Left renal cortex interstitium (tissue), 4 donors: ENCODE measurements at regions not wholly inside any gene's neighbourhood (a gene's known extent, or its start where the extent isn't known, plus 50 kb on each side); places are given as distances from the start of the nearest gene placed in this dataset.
A peak's percentile ranks its signal among the peaks of the same experiment; 100 is the strongest.

Experiments used
- DNase-seq, 4 donors: peaks; one replicate each; pipeline ENCODE4 v3.0.0-alpha.2; 2013; ENCODE audit warnings: low read depth in 4 of 4, low spot score in 2 of 4, missing footprints in 1 of 4

- DNase-seq = no peak
Observed at GRCh38 chr12:58252914-58253313, 311.5 kb downstream of the ATP23 start.

- no peak for DNase-seq
Observed at GRCh38 chr12:58253663-58254062, 312.3 kb downstream of the ATP23 start.

GRCh38 chr12:58254463-58255100, 313.2 kb downstream of the ATP23 start:
- DNase-seq = no peak

GRCh38 chr12:58262796-58263195, 321.4 kb downstream of the ATP23 start:
- DNase-seq = no peak

GRCh38 chr12:58263816-58264215, 322.4 kb downstream of the ATP23 start:
- DNase-seq = no peak

GRCh38 chr12:58268069-58268468, 326.7 kb downstream of the ATP23 start:
- no peak for DNase-seq

GRCh38 chr12:58269476-58269875, 328.1 kb downstream of the ATP23 start:
- DNase-seq = peak in 1 of 4 donors; percentile 9

- DNase-seq = no peak
Observed at GRCh38 chr12:58270966-58271705, 329.8 kb downstream of the ATP23 start.

GRCh38 chr12:58272461-58272860, 331.1 kb downstream of the ATP23 start:
- DNase-seq = no peak

GRCh38 chr12:58277231-58277630, 335.9 kb downstream of the ATP23 start:
- DNase-seq = no peak

- no peak for DNase-seq
Observed at GRCh38 chr12:58283553-58283952, 342.2 kb downstream of the ATP23 start.

GRCh38 chr12:58285551-58285950, 344.2 kb downstream of the ATP23 start:
- DNase-seq = no peak

- DNase-seq = no peak
Observed at GRCh38 chr12:58286353-58286752, 345.0 kb downstream of the ATP23 start.

- no peak for DNase-seq
Observed at GRCh38 chr12:58288190-58288589, 346.8 kb downstream of the ATP23 start.

GRCh38 chr12:58291106-58291505, 349.7 kb downstream of the ATP23 start:
- no peak for DNase-seq

- DNase-seq = no peak
Observed at GRCh38 chr12:58293308-58293982, 352.1 kb downstream of the ATP23 start.

GRCh38 chr12:58295268-58295667, 353.9 kb downstream of the ATP23 start:
- no peak for DNase-seq

- DNase-seq = no peak
Observed at GRCh38 chr12:58296863-58297262, 355.5 kb downstream of the ATP23 start.

- no peak for DNase-seq
Observed at GRCh38 chr12:58298803-58299202, 357.4 kb downstream of the ATP23 start.

- DNase-seq = no peak
Observed at GRCh38 chr12:58299371-58299770, 358.0 kb downstream of the ATP23 start.

GRCh38 chr12:58301038-58301729, 359.8 kb downstream of the ATP23 start:
- DNase-seq = no peak
